ENCODE measurements at regions not wholly inside any gene's neighbourhood (a gene's known extent, or its start where the extent isn't known, plus 50 kb on each side); places are given as distances from the start of the nearest gene placed in this dataset.

GRCh38 chr1:70495370-70495769 is 84.3 kb downstream of the CTH start:
- Histone ChIP-seq H3K4me2 (ENCODE audit: insufficient read depth, insufficient read length, low read length) (no peak overlapping the region), H3K4me1 (ENCODE audit: insufficient read depth, low read length) (no peaks in the 10 kb centered on the region), H3K18ac (ENCODE audit: insufficient read length, low read depth, low read length) (no peak overlapping the region), H4K8ac (replicated peaks; ENCODE audit: insufficient read length, low read depth, low read length) (no peak overlapping the region), H4K20me1 (ENCODE audit: control insufficient read depth, insufficient read depth, insufficient read length) (no peaks in the 10 kb centered on the region), H4K5ac (ENCODE audit: insufficient read length, low read depth, low read length) (no peak overlapping the region), H4K91ac (ENCODE audit: insufficient read length, low read depth, low read length) (no peak overlapping the region), H3K27ac (ENCODE audit: insufficient read length, low read depth, low read length) (no peak overlapping the region), H3K56ac (ENCODE audit: insufficient read length, low read depth, low read length) (no peak overlapping the region), H2BK20ac (ENCODE audit: low read depth, low read length, poor library complexity, severe bottlenecking) (no peak overlapping the region), H3K9me3 (ENCODE audit: control insufficient read depth, low read depth, low read length) (no peaks in the 10 kb centered on the region), H3K27me3 (ENCODE audit: insufficient read depth, low read length) (no peaks in the 10 kb centered on the region), H2AFZ (ENCODE audit: low read length) (no peak overlapping the region), H2BK120ac (ENCODE audit: low read depth, low read length, poor library complexity, severe bottlenecking) (no peak overlapping the region), H3K23ac (ENCODE audit: insufficient read length, low read depth, low read length) (no peak overlapping the region), H3T11ph (ENCODE audit: low read length) (no peak overlapping the region), H2BK5ac (ENCODE audit: insufficient read length, low read length) (no peak overlapping the region), H3K79me2 (ENCODE audit: insufficient read depth, low read length) (no peaks in the 10 kb centered on the region), H3K79me1 (ENCODE audit: insufficient read depth, low read depth, low read length, poor library complexity, severe bottlenecking) (no peaks in the 10 kb centered on the region), H2BK12ac (ENCODE audit: insufficient read length, low read depth, low read length) (no peak overlapping the region), H2AK5ac (ENCODE audit: insufficient read length, low read length) (no peak overlapping the region), H3K14ac (ENCODE audit: insufficient read depth, low read length) (no peak overlapping the region), H3K9ac (ENCODE audit: extremely low read depth, insufficient read length, low read length) (no peak overlapping the region), H2BK15ac (ENCODE audit: low read depth, low read length) (no peak overlapping the region), H3K23me2 (ENCODE audit: insufficient read length, low read depth, low read length, poor library complexity, severe bottlenecking) (no peaks in the 10 kb centered on the region), H3K4ac (ENCODE audit: low read depth, low read length) (no peak overlapping the region)
- DNase-seq, result no peak
- H3K27ac Mint-ChIP-seq, result no peak overlapping the region
- no CpG with 5 or more reads among the region's 2 CpGs for WGBS (ENCODE audit: extremely low coverage, insufficient read length, low lambda C conversion rate)
- no peak for TF ChIP-seq CTCF (conservative IDR thresholded peaks at IDR 0.05)
- H3K4me1 Mint-ChIP-seq, result no peaks in the 10 kb centered on the region
- H3K9me3 Mint-ChIP-seq, result no peaks in the 10 kb centered on the region
- H3K27me3 Mint-ChIP-seq (ENCODE audit: low read depth), result no peaks in the 10 kb centered on the region
- no peak overlapping the region for H3K4me3 Mint-ChIP-seq
- no peaks in the 10 kb centered on the region for H3K36me3 Mint-ChIP-seq (ENCODE audit: insufficient read depth in 1 of 3, low read depth in 3 of 3)

Measured in H9 (cell line).